Neural progenitor cell (in vitro differentiated cells): ENCODE measurements at regions not wholly inside any gene's neighbourhood (a gene's known extent, or its start where the extent isn't known, plus 50 kb on each side); places are given as distances from the start of the nearest gene placed in this dataset.

Experiments
- EZH2phosphoT487 ChIP-seq: fragments of 200-600 bp; sonication (generic); IDR thresholded peaks from 2 replicates; pipeline ENCODE4 v1.6.1; 2017; ENCODE audit warnings: antibody characterized with exemption
- TF ChIP-seq, protein P1 (sequence below): fragments of 200-600 bp; sonication (generic); IDR thresholded peaks from 2 replicates; pipeline ENCODE4 v1.5.1; 2017; ENCODE audit warnings: antibody characterized with exemption, mild to moderate bottlenecking

DNA sequence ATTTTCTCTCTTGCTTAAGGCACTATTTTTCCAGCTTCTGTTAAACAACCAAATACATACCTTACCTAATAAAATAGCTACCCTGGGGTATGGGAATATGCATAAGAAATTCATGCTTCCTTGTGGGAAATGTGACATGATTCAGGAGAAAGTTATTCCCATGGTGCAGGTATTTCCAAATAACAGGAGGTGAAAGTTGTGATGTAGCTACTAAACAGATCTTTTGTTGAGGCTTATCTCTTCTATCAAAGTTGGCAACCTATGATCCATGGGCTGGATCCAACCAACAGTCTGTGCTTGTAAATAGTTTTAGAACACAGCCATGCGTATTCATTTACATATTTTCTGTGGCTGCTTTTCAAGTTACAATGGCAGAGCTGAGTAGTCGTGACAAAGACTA is 177.8 kb upstream of the NBEA start:
- TF ChIP-seq, protein P1, sequence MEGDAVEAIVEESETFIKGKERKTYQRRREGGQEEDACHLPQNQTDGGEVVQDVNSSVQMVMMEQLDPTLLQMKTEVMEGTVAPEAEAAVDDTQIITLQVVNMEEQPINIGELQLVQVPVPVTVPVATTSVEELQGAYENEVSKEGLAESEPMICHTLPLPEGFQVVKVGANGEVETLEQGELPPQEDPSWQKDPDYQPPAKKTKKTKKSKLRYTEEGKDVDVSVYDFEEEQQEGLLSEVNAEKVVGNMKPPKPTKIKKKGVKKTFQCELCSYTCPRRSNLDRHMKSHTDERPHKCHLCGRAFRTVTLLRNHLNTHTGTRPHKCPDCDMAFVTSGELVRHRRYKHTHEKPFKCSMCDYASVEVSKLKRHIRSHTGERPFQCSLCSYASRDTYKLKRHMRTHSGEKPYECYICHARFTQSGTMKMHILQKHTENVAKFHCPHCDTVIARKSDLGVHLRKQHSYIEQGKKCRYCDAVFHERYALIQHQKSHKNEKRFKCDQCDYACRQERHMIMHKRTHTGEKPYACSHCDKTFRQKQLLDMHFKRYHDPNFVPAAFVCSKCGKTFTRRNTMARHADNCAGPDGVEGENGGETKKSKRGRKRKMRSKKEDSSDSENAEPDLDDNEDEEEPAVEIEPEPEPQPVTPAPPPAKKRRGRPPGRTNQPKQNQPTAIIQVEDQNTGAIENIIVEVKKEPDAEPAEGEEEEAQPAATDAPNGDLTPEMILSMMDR = no peak
- no peak for TF ChIP-seq EZH2phosphoT487
